GM18873 (cell line): ENCODE measurements at regions not wholly inside any gene's neighbourhood (a gene's known extent, or its start where the extent isn't known, plus 50 kb on each side); places are given as distances from the start of the nearest gene placed in this dataset.

Experiments used
- ATAC-seq: cut with Tn5 transposase; IDR thresholded peaks from one replicate; pipeline ENCODE4 v1.9.1; 2021; ENCODE audit warnings: mild to moderate bottlenecking, moderate library complexity, moderate number of reproducible peaks; ENCODE audit not compliant: unreplicated experiment, low FRiP score

DNA sequence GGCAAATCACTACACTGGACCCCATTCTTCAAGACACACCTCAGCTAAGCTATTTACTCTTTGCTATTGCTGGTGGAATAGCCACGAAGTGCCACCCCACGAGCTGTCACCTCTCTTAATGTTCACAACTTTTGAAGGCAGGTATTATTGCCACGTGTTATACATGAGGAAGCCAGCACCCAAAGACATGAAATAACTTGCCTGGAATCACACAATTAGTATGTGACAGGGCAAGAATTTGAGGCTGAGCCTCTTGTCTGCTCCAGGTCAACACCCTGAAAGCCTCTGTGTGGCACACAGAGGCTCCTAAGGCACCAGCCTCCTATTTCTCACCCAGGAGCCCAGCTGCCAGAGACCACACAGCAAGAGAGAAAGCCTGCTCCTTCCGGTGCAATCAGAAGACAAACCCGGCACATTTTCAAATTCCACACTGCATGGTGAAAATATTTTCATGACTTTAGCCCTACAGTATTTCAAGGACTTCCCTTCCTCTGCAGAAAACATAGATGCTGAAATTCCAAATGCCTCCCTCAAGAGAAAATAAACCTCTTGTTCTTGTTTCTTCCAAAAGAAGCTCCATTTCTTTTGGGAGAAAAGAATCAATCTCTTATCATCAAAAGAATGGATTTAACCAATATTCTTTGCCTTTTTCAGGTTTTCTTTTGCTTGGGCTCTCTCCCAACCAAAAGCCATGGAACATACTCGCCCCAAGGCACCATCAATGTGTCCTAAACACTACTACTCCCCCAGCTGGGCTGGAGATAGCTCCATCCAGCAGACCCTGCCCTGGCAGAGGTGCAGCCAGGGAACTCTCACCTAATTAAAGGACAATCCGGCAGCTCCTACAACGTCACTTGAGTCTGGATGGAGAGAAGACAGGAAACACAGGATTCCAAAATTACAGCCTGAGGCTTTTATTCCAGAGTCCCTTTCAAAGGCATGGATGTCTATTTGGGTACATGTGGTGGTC, 84.7 kb upstream of the THBS1 start:
- no peak for ATAC-seq

- ATAC-seq = no peak
Measured at GRCh38 chr15:39497016-39497758, 83.7 kb upstream of the THBS1 start.

DNA sequence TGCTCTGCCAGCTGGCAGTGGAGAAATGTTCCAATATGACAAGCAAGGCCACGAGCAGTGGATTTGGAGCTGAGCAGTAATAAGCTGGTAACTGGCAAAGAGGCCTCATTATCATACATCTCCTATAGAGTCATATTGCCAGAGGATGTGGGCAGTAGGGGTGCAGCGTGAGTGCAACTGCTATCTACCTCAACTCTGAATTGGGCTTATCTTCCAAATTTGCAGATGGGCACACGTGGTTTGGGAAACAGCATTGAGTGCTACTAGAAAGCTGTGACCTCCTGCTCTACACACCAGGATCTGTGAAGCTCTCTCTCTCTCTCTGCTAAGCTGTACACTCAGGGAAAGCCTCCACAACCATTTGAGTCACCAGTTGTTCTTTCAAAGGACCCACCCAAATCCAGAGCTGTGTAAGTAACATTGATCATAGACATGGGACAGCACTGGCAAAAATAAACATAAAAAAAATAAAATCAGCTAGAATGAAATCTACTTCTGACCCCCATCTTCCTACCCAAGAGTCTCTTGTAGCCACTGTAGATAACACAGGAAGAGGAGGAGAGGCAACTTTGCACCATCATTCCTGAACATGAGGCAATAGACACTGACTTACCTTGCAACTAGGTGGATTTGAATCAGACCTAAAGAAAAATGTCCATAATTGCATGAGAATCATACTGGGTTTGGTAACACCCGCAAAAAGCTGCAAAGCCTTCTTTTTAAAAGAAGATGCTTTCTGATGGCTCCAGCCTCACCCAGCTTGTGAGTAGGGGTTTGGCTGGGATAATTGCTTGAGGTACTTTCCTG, 82.9 kb upstream of the THBS1 start:
- ATAC-seq = no peak

- no peak for ATAC-seq
Measured at GRCh38 chr15:39498629-39499028, 82.2 kb upstream of the THBS1 start.

DNA sequence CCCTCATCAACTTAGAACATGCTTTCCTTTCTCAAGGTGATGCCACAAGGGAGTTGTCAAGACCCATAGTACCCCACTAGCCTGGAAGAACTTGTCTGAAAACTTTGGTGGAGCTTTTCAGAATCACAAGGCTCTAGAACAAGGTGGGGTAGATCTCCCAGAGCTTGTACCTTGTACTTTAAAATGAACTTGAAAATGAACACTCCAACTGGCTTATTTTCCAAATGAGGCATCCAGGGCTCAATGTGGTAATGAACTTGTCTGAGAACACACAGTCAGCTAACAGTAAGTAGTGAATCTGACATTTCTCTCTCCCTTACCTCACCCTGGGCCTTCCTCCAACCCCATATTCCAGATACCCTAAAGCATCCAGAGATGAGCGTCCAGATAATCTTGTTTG, 81.8 kb upstream of the THBS1 start:
- ATAC-seq = no peak

DNA sequence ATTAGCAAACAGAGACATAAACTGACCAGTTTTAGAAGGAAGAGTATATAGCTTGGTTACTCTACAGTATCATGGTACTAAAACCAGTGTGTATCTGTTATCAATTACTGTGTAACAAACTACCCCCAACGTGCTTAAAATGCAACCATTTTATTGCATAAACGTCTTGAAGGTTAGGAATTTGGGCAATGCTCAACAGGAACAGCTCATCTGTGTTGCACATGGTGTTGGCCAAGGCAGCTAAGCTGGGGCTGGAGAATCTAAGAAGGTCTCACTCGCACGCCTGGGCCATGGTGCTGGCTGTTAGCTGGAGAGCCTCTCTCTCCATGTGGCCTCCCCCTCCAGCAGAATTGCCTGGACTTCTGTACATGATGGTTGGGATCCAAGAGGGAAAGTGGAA, 81.2 kb upstream of the THBS1 start:
- no peak for ATAC-seq

DNA sequence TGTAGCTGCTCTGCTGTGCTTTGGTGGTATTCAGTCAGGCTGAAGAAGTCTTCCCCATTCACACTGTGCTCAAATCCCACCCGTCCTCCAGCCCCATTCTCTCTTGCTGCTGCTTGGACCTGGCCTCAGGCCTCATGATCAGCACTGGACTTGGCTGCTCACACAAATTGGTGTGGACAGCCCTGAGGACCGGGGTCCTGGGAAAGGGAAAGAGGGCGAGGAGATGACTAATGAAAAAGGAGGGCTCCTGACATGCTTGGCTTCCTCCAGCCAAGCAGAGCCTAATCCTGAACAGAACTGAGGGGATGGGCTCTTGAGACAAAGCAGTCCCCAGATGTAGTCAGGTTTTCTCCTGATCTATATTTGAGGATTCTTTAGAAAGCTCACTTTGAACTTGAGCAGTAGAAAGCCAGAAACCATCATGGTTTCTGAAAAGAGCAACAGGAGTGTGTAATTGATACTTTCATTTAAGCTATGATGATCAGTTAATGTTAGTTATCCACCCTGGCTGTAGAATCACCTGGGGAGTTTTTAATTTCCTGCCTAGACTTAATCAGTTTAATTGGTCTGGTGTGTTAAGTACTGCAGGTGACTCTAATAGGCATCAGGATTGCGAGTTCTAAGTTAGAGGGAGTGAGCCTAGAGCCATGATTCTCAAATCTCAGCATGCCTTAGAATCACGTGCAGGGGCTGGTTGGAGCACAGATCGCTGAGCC, 79.4 kb upstream of the THBS1 start:
- ATAC-seq = no peak

GRCh38 chr15:39502082-39502447, 78.8 kb upstream of the THBS1 start:
- ATAC-seq = no peak

DNA sequence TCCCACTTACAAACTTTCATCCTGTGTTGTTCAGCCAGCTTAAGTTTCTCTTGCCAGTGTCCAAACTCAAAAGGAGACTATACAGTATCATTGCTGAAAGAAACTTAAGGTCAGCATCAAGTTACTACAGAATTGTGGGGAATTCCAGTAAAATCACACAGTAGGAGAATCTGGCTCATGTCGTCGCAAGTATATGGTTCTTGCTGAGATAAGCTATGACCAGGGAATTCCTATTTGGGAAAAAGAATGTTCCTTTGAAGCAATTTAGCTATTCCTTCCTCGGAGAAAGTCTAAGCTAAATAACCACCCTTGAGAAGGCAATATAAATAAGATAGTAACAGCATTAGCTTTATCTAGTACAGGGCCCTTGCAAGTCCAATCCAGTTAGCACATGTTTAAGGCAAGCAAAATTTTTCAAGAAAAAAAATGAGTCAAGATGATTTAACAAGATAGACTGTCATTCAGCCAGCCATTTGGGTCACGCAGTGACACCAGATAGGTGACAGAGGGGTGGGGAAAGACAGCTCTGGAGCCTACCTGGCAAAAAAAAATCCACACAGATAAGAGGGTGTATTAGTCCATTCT, 78.2 kb upstream of the THBS1 start:
- no peak for ATAC-seq

GRCh38 chr15:39503526-39503925, 77.4 kb upstream of the THBS1 start:
- no peak for ATAC-seq

GRCh38 chr15:39504808-39505207, 76.1 kb upstream of the THBS1 start:
- no peak for ATAC-seq

DNA sequence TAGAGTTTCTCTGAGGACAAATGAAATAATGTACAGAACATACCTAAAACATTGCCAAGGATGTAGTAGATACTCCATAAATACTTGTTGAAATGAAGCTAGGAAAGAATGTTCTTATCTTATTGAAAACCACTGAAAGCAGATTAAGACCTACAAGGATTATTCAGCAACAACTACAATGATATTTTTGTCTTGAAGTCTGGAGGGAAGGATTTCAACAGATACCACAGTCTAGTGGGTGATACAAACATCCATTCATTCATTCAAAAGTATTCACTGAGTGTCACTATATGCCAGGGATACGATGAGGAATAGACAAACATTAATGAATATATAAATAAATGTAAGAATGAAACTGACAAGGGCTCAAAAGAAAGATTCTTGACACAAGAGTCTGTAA, 74.7 kb upstream of the THBS1 start:
- ATAC-seq = no peak

DNA sequence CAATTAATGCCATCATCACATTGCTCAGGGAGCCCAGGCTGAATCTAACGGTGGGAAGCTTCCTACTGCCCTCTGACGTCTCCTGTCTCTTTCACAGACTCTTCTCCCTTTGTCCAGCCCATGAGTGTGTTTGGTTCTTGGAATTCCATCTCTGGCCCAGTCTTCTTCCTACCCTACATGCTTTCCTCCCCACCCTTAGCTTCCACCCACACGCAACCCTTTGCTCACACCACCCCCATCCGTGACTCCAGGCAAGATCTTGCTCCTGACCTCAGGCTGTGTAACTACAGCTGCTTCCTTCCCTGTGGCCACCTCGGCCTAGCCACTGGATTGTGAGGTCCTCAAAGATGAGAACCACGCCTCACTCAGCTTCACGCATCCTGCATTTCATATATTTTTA, 72.3 kb upstream of the THBS1 start:
- ATAC-seq = no peak

DNA sequence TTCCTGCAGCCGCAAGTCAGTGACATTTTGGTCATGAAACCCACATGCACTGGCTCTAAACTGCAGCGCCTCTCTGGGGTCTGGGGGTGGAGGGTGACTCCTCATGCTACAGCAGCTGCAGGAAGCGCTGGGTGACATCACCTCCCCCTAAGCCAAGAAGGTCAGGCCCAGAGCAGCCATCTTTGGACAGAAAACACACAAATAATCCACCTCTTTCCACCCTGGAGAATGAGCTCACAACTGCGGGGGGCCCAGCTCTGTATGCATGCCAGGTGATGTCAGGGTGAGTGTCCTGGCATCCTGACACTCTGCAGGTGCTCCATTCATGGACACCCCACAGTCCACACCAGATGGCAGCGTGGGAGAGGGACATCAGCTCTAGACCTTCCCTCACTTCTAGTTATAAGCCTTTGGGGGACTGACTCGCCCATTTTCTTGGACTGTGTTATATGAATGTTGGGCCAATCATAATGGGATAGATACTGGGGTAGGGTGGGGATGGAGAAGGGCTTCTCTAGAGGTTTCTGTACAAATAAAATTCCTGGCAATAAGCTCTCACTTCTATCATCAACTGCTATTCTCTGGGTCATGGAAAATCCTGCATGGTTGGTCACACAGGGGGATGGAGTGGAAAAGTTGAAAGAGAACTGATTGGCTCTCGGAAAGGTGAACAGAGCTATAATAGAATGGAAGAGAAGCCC, 70.7 kb upstream of the THBS1 start:
- ATAC-seq = no peak

DNA sequence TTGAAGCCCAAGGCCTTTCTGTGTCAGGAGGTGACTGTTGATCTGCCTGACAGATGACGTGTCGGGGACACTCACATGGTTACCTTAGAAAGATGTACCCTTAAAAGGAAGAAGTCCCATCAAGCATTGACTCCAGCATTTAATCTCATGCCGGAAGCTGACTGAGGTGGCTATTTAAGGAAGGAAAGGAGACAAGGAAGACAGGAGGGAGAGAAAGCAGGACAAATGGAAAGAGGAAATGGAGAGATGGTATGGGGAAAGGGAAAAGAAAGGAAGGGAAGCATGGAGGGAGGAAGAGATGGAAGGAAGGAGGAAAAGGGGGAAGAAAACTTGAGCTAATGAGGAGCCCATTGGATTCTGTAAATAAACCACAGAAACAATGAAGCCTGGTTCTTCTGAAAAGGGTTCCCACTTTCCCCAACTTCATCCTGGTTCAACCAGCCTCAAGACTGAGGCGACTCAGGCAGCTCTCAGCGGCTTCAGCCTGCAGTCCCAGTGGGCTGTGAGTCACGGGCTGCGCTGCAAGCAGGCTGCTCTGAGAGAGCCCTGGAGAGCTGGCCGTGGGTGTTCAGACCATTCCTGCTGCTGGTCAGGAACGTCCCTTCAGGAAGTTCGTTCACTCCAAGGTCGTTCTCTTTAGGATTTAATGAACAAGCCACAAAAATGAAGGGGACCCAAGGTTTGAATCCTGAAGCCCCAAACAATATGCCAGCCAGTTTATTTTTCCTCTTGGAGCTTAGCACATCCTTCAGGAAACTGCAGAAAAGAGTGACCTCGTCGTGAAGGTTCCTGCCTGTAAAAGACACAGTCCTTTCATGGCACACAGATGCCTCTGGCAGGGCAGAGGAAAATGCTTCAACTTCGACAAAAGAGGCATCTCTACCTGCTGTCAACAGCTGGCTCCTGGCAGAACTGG, 69.6 kb upstream of the THBS1 start:
- ATAC-seq = no peak

DNA sequence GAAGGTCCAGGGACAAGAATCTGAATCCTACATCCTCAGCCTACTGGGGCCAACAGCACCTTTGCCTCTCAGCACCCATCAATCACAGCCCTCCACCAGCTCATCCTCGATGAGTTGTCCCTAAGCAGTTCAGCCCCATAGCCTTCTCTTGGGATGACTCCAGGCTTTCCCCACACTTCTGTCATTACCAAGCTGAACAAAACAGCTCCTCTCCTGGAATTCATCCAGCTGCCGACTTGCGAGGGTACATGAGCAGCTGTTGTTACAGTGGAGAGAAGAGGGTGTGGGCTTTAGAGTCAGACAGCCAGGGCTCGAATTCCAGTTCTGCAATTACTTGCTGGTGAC, 69.0 kb upstream of the THBS1 start:
- ATAC-seq = no peak

DNA sequence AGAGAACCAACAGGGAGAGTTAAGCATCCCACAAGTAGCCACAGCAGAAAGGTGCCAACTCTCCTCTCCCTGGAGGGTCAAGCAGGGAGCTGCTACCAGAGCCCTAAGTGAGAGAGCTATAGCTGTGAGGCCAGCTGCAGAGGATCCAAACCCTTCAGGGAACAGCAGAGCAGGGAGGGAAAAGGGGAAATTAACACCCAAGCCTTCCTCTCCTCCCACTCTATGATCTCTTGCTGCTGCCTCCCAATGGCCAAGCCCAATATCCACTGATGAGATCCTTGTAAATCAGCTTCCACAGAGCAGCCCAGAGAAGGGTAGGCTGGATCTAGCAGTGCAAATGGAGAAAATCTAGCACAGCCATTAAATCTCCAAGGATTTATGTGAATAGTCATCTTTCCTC, 68.2 kb upstream of the THBS1 start:
- ATAC-seq = no peak

DNA sequence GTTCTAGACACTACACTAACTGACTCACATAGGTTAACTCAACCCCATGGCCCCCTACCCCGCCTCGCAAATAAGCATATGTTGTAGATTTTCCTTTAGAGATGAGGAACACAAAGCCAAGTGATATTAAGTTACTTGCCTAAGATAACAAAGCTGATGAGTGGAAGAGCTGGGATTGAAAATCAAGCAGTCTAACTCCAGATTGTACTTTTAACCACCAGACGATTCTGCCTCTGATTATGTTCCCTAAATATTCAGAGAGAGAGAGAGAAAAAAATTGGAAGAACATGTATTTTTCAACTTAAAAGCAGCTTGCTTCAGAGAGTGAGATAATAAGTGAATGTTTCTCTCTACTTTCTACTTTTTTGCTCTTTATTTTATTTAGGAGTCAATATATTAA, 66.9 kb upstream of the THBS1 start:
- ATAC-seq = no peak
